GM12878 (cell line): ENCODE measurements at regions not wholly inside any gene's neighbourhood (a gene's known extent, or its start where the extent isn't known, plus 50 kb on each side); places are given as distances from the start of the nearest gene placed in this dataset.

Experiments
- ATAC-seq: fragments of 200-7000 bp; cut with Tn5 transposase; 3 replicates; pipeline ENCODE4 v1.9.1; 2020; ENCODE audit warnings: mild to moderate bottlenecking, moderate library complexity
- BruUV-seq: library from RNA; stranded (reverse); fragments of 400-500 nt; replicated peaks from 2 replicates; lab custom pipeline; 2021; lab: Mats Ljungman, UMichigan
- CTCF ChIA-PET: fragments of 300-600 bp; sonication (Branson Sonifier 250); formaldehyde crosslinking; extraction: SDS; loops from one replicate; lab custom pipeline; 2021; ENCODE audit warnings: inconsistent platforms; lab: Yijun Ruan, JAX
- POLR2A ChIA-PET: fragments of 350-600 bp; formaldehyde crosslinking; extraction: SDS; loops from one replicate; lab custom pipeline; 2021; ENCODE audit warnings: inconsistent platforms; lab: Charles Lee
- RAD21 ChIA-PET: fragments of 300-600 bp; sonication (Branson Sonifier 250); formaldehyde crosslinking; loops from one replicate; lab custom pipeline; 2023; ENCODE audit warnings: antibody characterized with exemption; ENCODE audit not compliant: unreplicated experiment; lab: Charles Lee
- SMC1A ChIA-PET: fragments of 300-600 bp; sonication (Branson Sonifier 250); formaldehyde crosslinking; loops from one replicate; lab custom pipeline; 2023; ENCODE audit not compliant: unreplicated experiment, uncharacterized antibody; lab: Charles Lee
- DNase-seq: peaks from one replicate; pipeline ENCODE4 v3.0.0-alpha.2; 2011; ENCODE audit warnings: low read depth, low spot score
- FAIRE-seq: peaks from 3 replicates; lab custom pipeline; 2011; peaks lifted over from hg19 to GRCh38; lab: Jason Lieb, UNC
- H2AFZ ChIP-seq: 2 replicates; pipeline ENCODE4 v1.6.0; 2011; ENCODE audit warnings: low read depth, low read length, control low read depth; ENCODE audit not compliant: control insufficient read depth
- H3K27ac ChIP-seq: 2 replicates; pipeline ENCODE4 v1.5.1; 2011; ENCODE audit warnings: control low read depth; ENCODE audit not compliant: control insufficient read depth, insufficient read depth
- H3K27me3 ChIP-seq, 2 experiments: replicated peaks in 1 of 2; 2 replicates each; pipeline versions ENCODE4 v1.6.0 to v1.6.1; 2011; ENCODE audit warnings: low read length in 1 of 2; ENCODE audit not compliant: control insufficient read depth in 2 of 2, insufficient read depth in 2 of 2
- H3K36me3 ChIP-seq, 2 experiments: 2 replicates each; pipeline ENCODE4 v1.5.1; 2011; ENCODE audit warnings: low read length in 1 of 2; ENCODE audit not compliant: control insufficient read depth in 2 of 2, insufficient read depth in 2 of 2
- H3K4me1 ChIP-seq: 2 replicates; pipeline ENCODE4 v1.6.1; 2011; ENCODE audit warnings: mild to moderate bottlenecking, low read length, moderate library complexity, mixed read lengths; ENCODE audit not compliant: control insufficient read depth, insufficient read depth
- H3K4me2 ChIP-seq: 2 replicates; pipeline ENCODE4 v1.6.0; 2011; ENCODE audit warnings: control low read depth; ENCODE audit not compliant: control insufficient read depth, insufficient read depth
- H3K4me3 ChIP-seq: fragments of 200-600 bp; sonication (generic); 2 replicates; pipeline ENCODE4 v1.5.1; 2016
- H3K79me2 ChIP-seq: 2 replicates; pipeline ENCODE4 v1.6.0; 2011; ENCODE audit warnings: low read length; ENCODE audit not compliant: control insufficient read depth, insufficient read depth
- H3K9ac ChIP-seq: 2 replicates; pipeline ENCODE4 v1.8.0; 2011; ENCODE audit warnings: low read length, control low read depth, mixed read lengths; ENCODE audit not compliant: control insufficient read depth, insufficient read depth
- H3K9me3 ChIP-seq: replicated peaks from 3 replicates; pipeline ENCODE4 v1.5.1; 2011; ENCODE audit warnings: mild to moderate bottlenecking, low read length; ENCODE audit not compliant: control insufficient read depth, insufficient read depth
- H4K20me1 ChIP-seq: 2 replicates; pipeline ENCODE4 v1.6.0; 2011; ENCODE audit not compliant: control insufficient read depth, insufficient read depth
- CBFB ChIP-seq: IDR thresholded peaks from 2 replicates; pipeline ENCODE4 v1.6.1; 2016; ENCODE audit warnings: antibody characterized with exemption, low read depth
- CBX3 ChIP-seq: fragments of 200-600 bp; sonication (generic); IDR thresholded peaks from 2 replicates; pipeline ENCODE4 v1.6.1; 2016; ENCODE audit warnings: low read depth, borderline replicate concordance
- CEBPB ChIP-seq, 2 experiments: fragments of 150-350 bp in 1 of 2; IDR thresholded peaks; 2 replicates each; pipeline ENCODE4 v1.6.1; 2012 to 2014; ENCODE audit warnings: low read depth in 2 of 2, low read length in 2 of 2, borderline replicate concordance in 1 of 2, inconsistent platforms in 1 of 2
- E4F1 ChIP-seq: fragments of 450-650 bp; IDR thresholded peaks from 2 replicates; pipeline ENCODE4 v1.6.1; 2018; ENCODE audit warnings: borderline replicate concordance, mild to moderate bottlenecking; ENCODE audit not compliant: partially characterized antibody
- SIX5 ChIP-seq: IDR thresholded peaks from 2 replicates; pipeline ENCODE4 v1.6.1; 2011; ENCODE audit warnings: mild to moderate bottlenecking, low read depth, low read length, moderate library complexity; ENCODE audit not compliant: severe bottlenecking
- SP1 ChIP-seq: IDR thresholded peaks from one replicate; pipeline ENCODE4 v1.6.1; 2011; ENCODE audit warnings: low read depth, low read length
- TCF7 ChIP-seq: IDR thresholded peaks from 2 replicates; pipeline ENCODE4 v1.6.1; 2014; ENCODE audit warnings: antibody characterized with exemption, borderline replicate concordance
- WGBS: methylation state at CpG from one replicate; pipeline ENCODE4 v1.1.6; 2016; ENCODE audit warnings: low lambda C conversion rate; ENCODE audit not compliant: insufficient replicate concordance, insufficient coverage; ENCODE audit errors: missing lambda C conversion rate; 5-methylcytosine and 5-hydroxymethylcytosine counted together
- in situ Hi-C: fragments of 300-500 bp; cut with MboI; formaldehyde crosslinking; loops from 9 replicates; pipeline ENCODE4 v1.14.3; 2018; ENCODE audit warnings: mixed read lengths
- intact Hi-C: fragments of 100-400 bp; cut with micrococcal nuclease; formaldehyde crosslinking; loops from one replicate; pipeline ENCODE4 v1.14.2; 2022; ENCODE audit not compliant: unreplicated experiment

- TF ChIP-seq SIX5 (no peak), CEBPB (IDR thresholded peaks at IDR 0.05; ENCODE audit: borderline replicate concordance in 1 of 2, low read depth in 2 of 2, low read length in 2 of 2) (no peak), SP1 (no peak), TCF7 (no peak), CBFB (no peak), E4F1 (no peak)
These were observed 261.7 kb upstream of the FIGN start (continued) for GRCh38 chr2:163997466-163997865.

- Histone ChIP-seq H3K4me2 (no peak overlapping the region), H3K27me3 (no peaks in the 10 kb centered on the region), H3K4me1 (no peaks in the 10 kb centered on the region), H4K20me1 (no peaks in the 10 kb centered on the region), H3K9me3 (no peaks in the 10 kb centered on the region), H3K9ac (no peak overlapping the region), H3K36me3 (no peaks in the 10 kb centered on the region), H3K79me2 (no peaks in the 10 kb centered on the region), H3K4me3 (no peak overlapping the region), H2AFZ (no peak overlapping the region), H3K27ac (no peak overlapping the region)
- FAIRE-seq (no peak), DNase-seq (no peak), ATAC-seq (no peak)
- intact Hi-C loops, result no loop called here
- no TSS peak for BruUV-seq
- ChIA-PET SMC1A (no interaction called here), POLR2A (no interaction called here), RAD21 (no interaction called here), CTCF (interaction anchor here (1.3 kb wide), 1 partner anchor 14 kb away, joined by 5 read pairs; no protein-coding TSS in a partner anchor)
- in situ Hi-C loops, result no loop called here
- 4% methylated on average over 2 of the region's 2 CpGs for WGBS
- TF ChIP-seq CBX3, result no peak
These were observed 254.7 kb upstream of the FIGN start for GRCh38 chr2:163990541-163990940.
